EH (cell line): ENCODE measurements at regions not wholly inside any gene's neighbourhood (a gene's known extent, or its start where the extent isn't known, plus 50 kb on each side); places are given as distances from the start of the nearest gene placed in this dataset.

ENCODE experiments used
- DNase-seq: peaks from one replicate; pipeline ENCODE4 v3.0.0-alpha.2; 2015; ENCODE audit warnings: low read depth

GRCh38 chr11:119547511-119547910, 124.5 kb upstream of the THY1 start:
- no peak for DNase-seq

GRCh38 chr11:119545978-119546915, 123.3 kb upstream of the THY1 start:
- no peak for DNase-seq

GRCh38 chr11:119540370-119541125, 117.6 kb upstream of the THY1 start:
- no peak for DNase-seq

DNA sequence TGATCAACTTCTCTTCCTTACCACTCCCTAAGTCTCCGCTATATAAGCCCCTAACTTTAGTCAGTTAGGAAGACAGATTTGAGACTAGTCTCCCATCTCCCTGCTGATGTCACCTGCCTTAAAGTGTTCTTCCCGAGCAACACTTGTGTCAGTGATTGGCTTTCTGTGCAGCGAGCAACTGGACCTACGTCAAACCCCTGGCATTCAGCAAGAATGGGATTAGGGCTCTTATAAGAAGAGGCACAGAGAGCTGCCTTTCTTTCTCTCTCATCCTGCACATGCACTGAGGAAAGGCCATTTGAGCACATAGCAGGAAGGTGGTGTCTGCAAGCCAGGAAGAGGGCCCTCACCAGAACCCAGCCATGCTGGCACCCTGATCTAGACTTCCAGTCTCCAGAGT, 116.6 kb upstream of the THY1 start:
- DNase-seq, result no peak

DNA sequence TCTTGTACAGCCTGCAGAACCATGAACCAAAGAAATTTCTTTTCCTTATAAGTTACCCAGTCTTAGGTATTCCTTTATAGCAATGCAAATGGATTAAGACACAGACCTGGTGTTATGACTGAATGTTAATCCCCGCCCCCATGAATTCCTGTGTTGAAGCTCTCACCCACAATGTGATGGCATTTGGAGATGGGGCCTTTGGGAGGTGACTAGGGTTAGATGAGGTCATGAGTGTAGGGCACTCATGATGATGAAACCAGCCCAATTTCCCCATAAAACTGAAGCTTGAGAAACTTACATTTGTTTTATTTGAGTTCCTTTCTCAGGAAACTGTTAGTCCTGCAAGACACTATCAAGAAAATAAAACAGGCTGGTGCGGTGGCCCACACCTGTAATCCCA, 115.8 kb upstream of the THY1 start:
- DNase-seq, result peak; percentile 26

DNA sequence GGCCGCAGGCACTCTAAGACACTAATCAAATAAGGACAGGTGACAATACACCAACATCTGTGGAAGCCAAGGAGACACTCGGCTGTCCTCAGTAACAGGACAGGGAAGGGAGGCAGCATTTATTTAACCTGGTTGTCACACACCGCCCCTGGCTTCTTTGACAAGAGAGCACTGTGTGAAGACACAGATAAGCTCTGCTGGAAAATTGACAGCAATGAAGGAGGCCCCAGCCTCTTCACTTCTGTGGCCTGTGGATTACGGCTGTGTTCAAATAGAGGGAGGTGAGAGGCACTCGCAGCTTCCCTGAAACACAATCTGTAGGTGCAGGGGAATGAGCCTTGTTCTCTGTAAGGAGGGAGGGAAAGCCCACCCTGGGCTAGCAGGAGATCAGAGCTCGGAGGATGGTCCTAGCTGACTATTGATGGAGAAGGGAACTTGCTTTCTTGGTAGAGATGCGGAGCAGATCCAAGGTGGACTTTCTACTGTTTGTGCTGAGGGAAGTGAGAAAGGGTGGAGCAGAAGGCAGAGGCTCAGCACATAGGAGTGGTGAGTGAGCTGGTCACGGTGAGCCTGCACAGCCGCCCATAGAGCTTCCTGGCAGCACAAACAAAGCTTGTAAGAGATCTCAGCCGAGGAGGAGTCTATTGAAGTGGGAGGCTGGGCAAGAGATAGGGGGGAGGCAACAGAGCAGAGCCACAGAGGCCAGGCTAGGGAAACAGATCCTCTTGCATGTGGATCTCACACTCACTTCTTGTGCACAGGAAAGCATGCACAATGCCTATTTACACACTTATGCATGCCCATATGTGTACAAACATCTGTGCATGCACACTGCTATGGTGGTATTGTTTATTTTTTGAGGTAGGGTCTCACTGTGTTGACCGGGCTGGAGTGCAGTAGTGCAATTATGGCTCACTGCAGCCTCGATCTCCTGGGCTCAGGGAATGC, 114.6 kb upstream of the THY1 start:
- DNase-seq, result no peak

DNA sequence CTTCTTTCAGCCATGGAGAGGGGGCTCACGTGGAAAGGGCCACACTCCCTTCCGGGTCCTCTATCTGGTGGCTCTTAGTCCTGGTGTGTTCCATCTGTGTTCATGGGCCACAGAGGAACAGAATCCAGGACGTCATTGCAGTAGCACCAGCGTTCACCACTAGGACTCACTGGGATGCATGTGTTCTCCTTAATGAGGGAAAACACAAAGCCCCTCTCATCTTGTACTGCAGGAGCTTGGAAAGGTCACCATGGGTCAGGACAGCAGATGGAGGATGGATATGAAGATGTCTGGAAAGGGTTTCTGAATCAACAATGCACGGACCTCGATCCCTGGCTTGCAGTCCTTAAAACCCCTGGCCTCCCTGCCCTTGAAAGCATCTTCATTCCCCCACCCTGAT, 113.8 kb upstream of the THY1 start:
- no peak for DNase-seq

GRCh38 chr11:119533921-119534736, 111.2 kb upstream of the THY1 start:
- DNase-seq, result peak; percentile 62

DNA sequence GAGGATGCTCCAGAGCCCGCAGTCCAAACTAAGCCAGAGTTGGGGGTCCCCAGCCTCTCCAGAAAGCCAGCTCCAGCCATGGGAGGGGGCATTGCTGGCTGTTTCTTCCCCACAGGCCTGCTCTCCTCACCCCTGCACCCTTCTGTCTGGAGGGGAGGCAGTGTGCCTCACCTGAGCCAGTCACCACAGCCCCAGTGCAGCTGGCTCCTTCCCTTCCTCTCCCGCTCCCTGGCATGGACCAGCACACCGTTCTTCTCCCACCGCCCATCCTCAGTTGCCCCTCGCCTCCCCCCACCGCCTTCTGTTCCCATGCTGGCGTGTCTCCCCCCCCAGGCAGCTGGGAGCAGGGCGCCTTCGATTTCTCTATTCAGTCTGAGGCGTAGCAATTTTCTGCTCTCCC, 110.5 kb upstream of the THY1 start:
- no peak for DNase-seq

- no peak for DNase-seq
Observed at GRCh38 chr11:119532551-119532950, 109.6 kb upstream of the THY1 start.

- DNase-seq, result no peak
Observed at GRCh38 chr11:119531623-119532022, 108.7 kb upstream of the THY1 start.

DNA sequence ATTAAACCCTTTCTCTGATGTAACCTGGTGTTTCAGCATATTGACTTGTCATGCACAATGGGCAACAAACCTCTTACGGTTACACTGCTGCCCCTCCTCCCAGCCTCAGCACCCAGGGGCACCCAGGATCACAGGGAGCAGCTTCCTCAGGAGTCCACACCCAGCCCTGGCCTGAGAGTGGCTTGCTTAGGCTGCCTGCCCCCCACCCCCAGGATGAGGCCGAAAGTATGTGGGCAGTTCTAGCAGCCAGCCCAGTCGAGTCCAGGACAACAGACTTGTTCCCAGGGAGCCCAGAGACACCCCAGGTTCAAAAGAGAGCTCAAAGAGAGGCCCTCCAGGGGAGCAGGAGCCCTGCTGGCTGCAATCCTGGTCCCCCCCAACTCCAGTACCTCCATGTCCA, 108.1 kb upstream of the THY1 start:
- no peak for DNase-seq

DNA sequence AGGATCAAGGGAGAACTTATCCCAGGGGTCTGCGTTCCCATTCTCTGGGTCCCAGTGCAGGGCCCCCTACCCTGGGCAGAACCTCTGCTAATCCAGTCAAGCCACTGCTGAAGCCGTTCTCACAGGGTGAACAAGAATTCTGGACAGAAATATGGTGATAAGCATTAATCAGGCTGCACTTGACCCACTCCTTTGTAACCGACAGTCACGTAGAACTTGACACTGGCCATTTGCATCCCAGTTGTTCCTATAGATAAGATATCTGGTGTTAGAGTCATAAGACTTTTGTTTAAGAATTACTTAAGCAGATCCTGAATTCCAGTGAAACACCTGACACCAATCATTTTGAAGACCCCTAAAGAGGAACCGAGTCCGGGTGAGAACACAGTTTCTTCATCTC, 107.5 kb upstream of the THY1 start:
- DNase-seq, result no peak

- DNase-seq, result no peak
Observed at GRCh38 chr11:119529936-119530335, 107.0 kb upstream of the THY1 start.

DNA sequence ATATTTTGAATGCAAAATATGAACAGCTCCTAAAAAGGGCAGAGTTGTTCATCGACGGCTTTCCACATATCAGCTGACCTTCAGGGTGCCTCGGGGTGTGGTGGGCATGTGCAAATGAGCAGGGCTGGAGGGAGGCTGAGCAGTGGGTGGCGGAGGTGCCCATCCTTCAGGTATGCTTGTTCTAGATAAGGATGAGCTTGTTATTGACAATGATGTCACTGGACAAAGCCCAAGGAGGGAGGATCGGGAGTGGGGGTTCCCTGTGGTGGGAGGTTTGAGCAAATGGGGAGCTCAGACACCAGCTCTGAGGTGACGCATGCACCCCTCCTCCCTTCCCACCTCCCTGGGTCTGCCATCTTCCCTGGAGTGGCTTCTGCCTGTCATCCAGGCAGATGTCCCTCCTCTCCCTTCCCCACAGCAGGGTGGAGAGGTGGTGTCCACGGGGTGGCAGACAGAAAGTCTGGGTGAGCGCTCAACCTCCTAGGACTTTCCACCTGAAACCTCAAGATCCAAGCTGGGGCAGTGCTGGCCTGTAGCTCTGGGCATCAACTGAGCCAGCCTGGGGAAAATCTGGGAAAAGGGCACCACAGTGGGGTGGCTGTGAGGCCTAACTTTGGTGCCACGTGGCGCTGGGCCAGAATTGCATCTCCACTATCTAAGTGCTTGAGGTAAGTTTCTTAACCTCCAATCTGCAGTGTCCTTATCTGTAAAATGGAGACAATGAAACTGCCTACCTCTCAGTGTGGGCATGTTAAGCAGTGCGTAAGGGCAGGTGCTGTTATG, 106.3 kb upstream of the THY1 start:
- no peak for DNase-seq

- no peak for DNase-seq
Observed at GRCh38 chr11:119525867-119526196, 102.9 kb upstream of the THY1 start.

- DNase-seq, result no peak
Observed at GRCh38 chr11:119525180-119525866, 102.4 kb upstream of the THY1 start.

DNA sequence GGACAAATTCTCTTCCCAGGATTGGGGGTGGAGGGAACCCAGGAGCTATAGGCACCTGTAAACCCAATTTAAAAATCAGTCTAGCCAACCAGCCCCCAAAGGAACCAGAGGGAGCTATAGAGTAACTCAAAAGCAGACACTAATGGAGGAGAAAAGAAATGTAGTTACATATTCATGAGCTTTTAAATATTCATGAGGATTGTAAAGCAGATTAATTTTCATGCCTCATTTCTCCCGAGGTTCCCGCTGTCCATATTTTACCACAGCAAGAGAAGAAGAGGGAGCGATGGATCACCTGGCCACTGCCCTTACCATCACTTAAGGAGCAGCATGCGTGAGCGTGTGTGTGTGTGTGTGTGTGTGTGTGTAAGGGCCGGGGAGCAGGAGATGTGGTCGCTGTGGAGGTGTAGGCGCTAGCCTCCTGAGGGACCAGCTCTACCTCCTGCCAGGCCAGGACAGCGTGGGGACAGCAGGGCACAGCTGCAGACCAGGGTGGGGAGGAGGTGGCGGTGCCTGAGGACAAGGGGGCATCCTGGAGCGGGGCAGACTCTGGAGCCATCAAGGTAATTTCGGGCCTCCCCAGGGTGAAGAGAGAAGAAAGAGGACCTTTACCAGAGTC, 100.7 kb upstream of the THY1 start:
- no peak for DNase-seq

DNA sequence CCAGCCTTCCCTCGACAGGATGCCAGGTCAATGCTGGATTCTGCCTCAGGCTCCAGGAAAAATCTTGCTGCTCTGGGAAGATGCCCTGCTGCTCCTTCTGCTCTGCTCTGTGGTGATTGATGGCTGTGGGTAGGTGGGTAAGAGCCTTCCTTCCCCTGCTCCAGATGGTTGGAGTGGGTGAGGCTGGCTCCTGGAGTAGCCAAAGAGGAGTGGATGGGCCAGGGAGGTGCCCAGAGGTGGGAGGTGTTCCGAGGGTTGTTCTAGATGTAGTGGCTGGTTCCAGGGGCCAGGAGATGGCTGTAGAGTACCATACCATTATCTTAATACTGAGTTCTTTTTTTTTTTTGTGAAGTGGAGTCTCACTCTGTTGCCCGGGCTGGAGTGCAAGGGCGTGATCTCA, 99.6 kb upstream of the THY1 start:
- no peak for DNase-seq

DNA sequence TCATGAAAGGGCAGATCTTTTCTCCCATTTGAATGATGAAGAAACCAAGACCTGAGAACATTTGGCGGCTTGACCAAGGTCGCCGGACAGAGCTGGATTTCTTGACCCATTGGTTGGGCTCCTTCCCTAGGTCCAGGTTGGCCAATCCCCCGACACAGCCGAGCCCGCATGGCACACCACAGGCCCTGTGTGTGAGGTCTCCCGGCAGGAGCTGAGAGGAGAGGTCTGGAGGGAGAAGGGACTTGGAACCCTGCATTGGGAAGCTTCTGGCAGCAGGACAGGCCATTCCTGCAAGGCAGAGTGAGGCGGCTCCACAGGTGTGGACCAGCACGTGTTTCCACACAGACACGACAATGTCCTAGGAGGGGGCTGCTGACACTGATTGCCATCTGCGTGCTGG, 98.6 kb upstream of the THY1 start:
- no peak for DNase-seq
